Keratinocyte (primary cell): ENCODE measurements at regions not wholly inside any gene's neighbourhood (a gene's known extent, or its start where the extent isn't known, plus 50 kb on each side); places are given as distances from the start of the nearest gene placed in this dataset.

Experiments
- DNase-seq: peaks from one replicate; pipeline ENCODE4 v3.0.0-alpha.2; 2011; ENCODE audit warnings: low read depth, missing footprints, low spot score
- FAIRE-seq: peaks from 2 replicates; lab custom pipeline; 2011; peaks lifted over from hg19 to GRCh38; lab: Jason Lieb, UNC
- H2AFZ ChIP-seq: 2 replicates; pipeline ENCODE4 v1.6.0; 2012; ENCODE audit warnings: low read length, control low read depth, inconsistent platforms; ENCODE audit not compliant: control insufficient read depth
- H3K27ac ChIP-seq: 2 replicates; pipeline ENCODE4 v1.5.1; 2011; ENCODE audit warnings: low read length; ENCODE audit not compliant: control insufficient read depth, insufficient read depth
- H3K27me3 ChIP-seq: 3 replicates; pipeline ENCODE4 v1.6.0; 2011; ENCODE audit warnings: low read length; ENCODE audit not compliant: control insufficient read depth, insufficient read depth; ENCODE audit errors: extremely low read depth
- H3K36me3 ChIP-seq, 2 experiments: 2 replicates in 1 of 2; 3 replicates in 1 of 2; pipeline ENCODE4 v1.5.1; 2011; ENCODE audit warnings: low read length in 2 of 2, mild to moderate bottlenecking in 1 of 2; ENCODE audit not compliant: control insufficient read depth in 2 of 2, insufficient read depth in 2 of 2; ENCODE audit errors: extremely low read depth in 1 of 2
- H3K4me1 ChIP-seq: 3 replicates; pipeline ENCODE4 v1.5.1; 2011; ENCODE audit warnings: low read length; ENCODE audit not compliant: control insufficient read depth, insufficient read depth; ENCODE audit errors: extremely low read depth
- H3K4me2 ChIP-seq: 3 replicates; pipeline ENCODE4 v1.6.0; 2011; ENCODE audit warnings: low read depth, low read length; ENCODE audit not compliant: control insufficient read depth, insufficient read depth; ENCODE audit errors: extremely low read depth
- H3K4me3 ChIP-seq, 3 experiments: fragments of 200-600 bp in 1 of 3; sonication (generic) in 1 of 3; 2 replicates in 2 of 3; 3 replicates in 1 of 3; pipeline ENCODE4 v1.5.1; 2011 to 2016; ENCODE audit warnings: low read length in 3 of 3, mild to moderate bottlenecking in 3 of 3, control low read depth in 2 of 3, inconsistent platforms in 1 of 3, low read depth in 1 of 3, mixed read lengths in 1 of 3, mixed run types in 1 of 3, moderate library complexity in 1 of 3; ENCODE audit not compliant: control insufficient read depth in 2 of 3, insufficient read depth in 2 of 3; ENCODE audit errors: extremely low read depth in 1 of 3
- H3K79me2 ChIP-seq: 2 replicates; pipeline ENCODE4 v1.6.0; 2012; ENCODE audit warnings: low read length; ENCODE audit not compliant: control insufficient read depth, insufficient read depth
- H3K9ac ChIP-seq: 3 replicates; pipeline ENCODE4 v1.6.0; 2011; ENCODE audit warnings: low read length; ENCODE audit not compliant: control insufficient read depth, insufficient read depth; ENCODE audit errors: extremely low read depth
- H3K9me1 ChIP-seq: 3 replicates; pipeline ENCODE4 v1.6.0; 2011; ENCODE audit warnings: low read length; ENCODE audit not compliant: control insufficient read depth, insufficient read depth; ENCODE audit errors: extremely low read depth
- H3K9me3 ChIP-seq: 2 replicates; pipeline ENCODE4 v1.5.1; 2012; ENCODE audit warnings: low read depth, low read length; ENCODE audit not compliant: control insufficient read depth
- H4K20me1 ChIP-seq: 3 replicates; pipeline ENCODE4 v1.6.0; 2011; ENCODE audit warnings: low read length; ENCODE audit not compliant: control insufficient read depth, insufficient read depth; ENCODE audit errors: extremely low read depth
- EZH2 ChIP-seq: IDR thresholded peaks from one replicate; pipeline ENCODE4 v1.6.1; 2012; ENCODE audit warnings: inconsistent platforms, mild to moderate bottlenecking, low read length, moderate library complexity
- dilution Hi-C: fragments of 300-500 bp; cut with MboI; formaldehyde crosslinking; loops from one replicate; pipeline ENCODE4 v1.7.0; 2020; ENCODE audit warnings: low sequenced_read_pairs; ENCODE audit not compliant: extremely low pct_ligation_motif_present
- TF ChIP-seq, protein P1 (sequence below), 3 experiments: IDR thresholded peaks in 1 of 3; conservative IDR thresholded peaks in 1 of 3; optimal IDR thresholded peaks in 1 of 3; 2 replicates in 2 of 3; 3 replicates in 1 of 3; pipeline versions ENCODE3 to v1.5.1; 2011; ENCODE audit warnings: low read length in 3 of 3, mild to moderate bottlenecking in 3 of 3, moderate library complexity in 2 of 3, control low read depth in 1 of 3, inconsistent platforms in 1 of 3; ENCODE audit not compliant: insufficient read depth in 2 of 3; ENCODE audit errors: extremely low read depth in 1 of 3

DNA sequence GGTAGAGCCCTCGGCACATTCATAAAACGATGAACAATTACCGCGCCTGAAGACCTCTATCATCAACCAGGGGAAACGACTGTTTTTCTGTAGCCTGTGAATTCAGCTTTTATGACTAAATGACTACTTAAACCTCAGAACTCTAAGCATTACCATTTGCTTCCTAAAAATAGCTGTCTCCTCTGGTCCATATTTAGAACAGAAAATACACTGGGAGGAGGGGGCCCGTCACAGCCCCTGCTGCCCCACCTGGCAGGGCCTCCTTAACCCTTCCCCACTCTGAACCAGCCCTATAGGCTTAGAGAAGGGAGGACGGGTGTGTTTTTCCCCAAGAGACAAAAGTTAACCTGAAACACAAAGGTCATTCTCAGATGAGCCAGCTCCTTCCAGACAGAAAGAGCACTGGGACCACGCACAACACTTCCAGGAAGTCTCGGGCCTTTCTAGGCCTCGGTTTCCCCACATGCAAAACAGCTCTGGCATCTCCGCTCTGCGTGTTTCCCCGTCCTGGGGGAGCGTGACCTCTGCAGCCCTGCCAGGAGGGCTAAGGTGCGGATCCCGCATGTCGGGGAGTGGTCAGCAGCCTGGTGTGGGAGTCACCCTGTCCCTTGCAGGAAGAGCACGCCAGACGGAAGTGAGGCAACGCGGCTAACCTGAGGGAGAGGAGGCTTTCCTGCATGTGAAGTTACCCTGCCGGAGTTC, 193.9 kb downstream of the DLL1 start:
- no peaks in the 10 kb centered on the region for H3K36me3 ChIP-seq
- H3K4me1 ChIP-seq: no peaks in the 10 kb centered on the region
- no peaks in the 10 kb centered on the region for H3K79me2 ChIP-seq
- no peak overlapping the region for H3K9ac ChIP-seq
- FAIRE-seq: no peak
- H3K9me3 ChIP-seq: no peaks in the 10 kb centered on the region
- DNase-seq: no peak
- H3K27me3 ChIP-seq: peaks cover 3% of the 10 kb centered on the region
- H4K20me1 ChIP-seq: no peaks in the 10 kb centered on the region
- no peak for TF ChIP-seq EZH2
- TF ChIP-seq, protein P1, sequence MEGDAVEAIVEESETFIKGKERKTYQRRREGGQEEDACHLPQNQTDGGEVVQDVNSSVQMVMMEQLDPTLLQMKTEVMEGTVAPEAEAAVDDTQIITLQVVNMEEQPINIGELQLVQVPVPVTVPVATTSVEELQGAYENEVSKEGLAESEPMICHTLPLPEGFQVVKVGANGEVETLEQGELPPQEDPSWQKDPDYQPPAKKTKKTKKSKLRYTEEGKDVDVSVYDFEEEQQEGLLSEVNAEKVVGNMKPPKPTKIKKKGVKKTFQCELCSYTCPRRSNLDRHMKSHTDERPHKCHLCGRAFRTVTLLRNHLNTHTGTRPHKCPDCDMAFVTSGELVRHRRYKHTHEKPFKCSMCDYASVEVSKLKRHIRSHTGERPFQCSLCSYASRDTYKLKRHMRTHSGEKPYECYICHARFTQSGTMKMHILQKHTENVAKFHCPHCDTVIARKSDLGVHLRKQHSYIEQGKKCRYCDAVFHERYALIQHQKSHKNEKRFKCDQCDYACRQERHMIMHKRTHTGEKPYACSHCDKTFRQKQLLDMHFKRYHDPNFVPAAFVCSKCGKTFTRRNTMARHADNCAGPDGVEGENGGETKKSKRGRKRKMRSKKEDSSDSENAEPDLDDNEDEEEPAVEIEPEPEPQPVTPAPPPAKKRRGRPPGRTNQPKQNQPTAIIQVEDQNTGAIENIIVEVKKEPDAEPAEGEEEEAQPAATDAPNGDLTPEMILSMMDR (optimal IDR thresholded peaks at IDR 0.05 in 1 of 3, IDR thresholded peaks at IDR 0.05 in 1 of 3, conservative IDR thresholded peaks at IDR 0.05 in 1 of 3; ENCODE audit: extremely low read depth in 1 of 3, insufficient read depth in 2 of 3, low read length in 3 of 3): no peak
- dilution Hi-C loops: no loop called here
- H3K4me2 ChIP-seq: no peak overlapping the region
- no peak overlapping the region for H2AFZ ChIP-seq
- H3K27ac ChIP-seq: no peak overlapping the region
- no peaks in the 10 kb centered on the region for H3K9me1 ChIP-seq
- H3K4me3 ChIP-seq: no peak overlapping the region

GRCh38 chr6:170096191-170096802, 194.6 kb downstream of the DLL1 start:
- no peaks in the 10 kb centered on the region for H3K9me3 ChIP-seq
- H2AFZ ChIP-seq: no peak overlapping the region
- TF ChIP-seq, protein P1 (optimal IDR thresholded peaks at IDR 0.05 in 1 of 3, IDR thresholded peaks at IDR 0.05 in 1 of 3, conservative IDR thresholded peaks at IDR 0.05 in 1 of 3; ENCODE audit: extremely low read depth in 1 of 3, insufficient read depth in 2 of 3, low read length in 3 of 3): no peak
- TF ChIP-seq EZH2: no peak
- DNase-seq: no peak
- peaks cover 3% of the 10 kb centered on the region for H3K27me3 ChIP-seq
- no peaks in the 10 kb centered on the region for H3K9me1 ChIP-seq
- H3K79me2 ChIP-seq: no peaks in the 10 kb centered on the region
- no peaks in the 10 kb centered on the region for H4K20me1 ChIP-seq
- H3K9ac ChIP-seq: no peak overlapping the region
- H3K4me1 ChIP-seq: no peaks in the 10 kb centered on the region
- no peak overlapping the region for H3K4me2 ChIP-seq
- H3K36me3 ChIP-seq: no peaks in the 10 kb centered on the region
- H3K4me3 ChIP-seq: no peak overlapping the region
- dilution Hi-C loops: no loop called here
- H3K27ac ChIP-seq: no peak overlapping the region
- no peak for FAIRE-seq
